HepG2 (cell line): ENCODE measurements at regions not wholly inside any gene's neighbourhood (a gene's known extent, or its start where the extent isn't known, plus 50 kb on each side); places are given as distances from the start of the nearest gene placed in this dataset.

Experiments
- BHLHE40 ChIP-seq: IDR thresholded peaks from 2 replicates; pipeline ENCODE4 v1.6.1; 2011; ENCODE audit warnings: low read length, improper control_type of control experiment
- EP300 ChIP-seq, 3 experiments: sonication (generic) in 1 of 3; formaldehyde crosslinking in 1 of 3; IDR thresholded peaks; 2 replicates each; pipeline versions ENCODE4 v1.5.1 to v1.6.1; 2011 to 2020; ENCODE audit warnings: low read depth in 2 of 3, low read length in 2 of 3, borderline replicate concordance in 1 of 3, improper control_type of control experiment in 1 of 3, mild to moderate bottlenecking in 1 of 3, missing genetic modification reagents in 1 of 3, moderate library complexity in 1 of 3
- PHF8 ChIP-seq: sonication (generic); formaldehyde crosslinking; IDR thresholded peaks from 2 replicates; pipeline ENCODE4 v1.5.0; 2020; ENCODE audit warnings: missing genetic modification reagents
- SETDB1 ChIP-seq: sonication (generic); formaldehyde crosslinking; IDR thresholded peaks from 2 replicates; pipeline ENCODE4 v1.5.1; 2020; ENCODE audit warnings: missing genetic modification reagents, mild to moderate bottlenecking, borderline replicate concordance
- SUZ12 ChIP-seq: fragments of 150-350 bp; IDR thresholded peaks from 2 replicates; pipeline ENCODE4 v1.6.1; 2014; ENCODE audit warnings: low read depth, low read length
- ZBTB21 ChIP-seq: sonication (generic); formaldehyde crosslinking; IDR thresholded peaks from 2 replicates; pipeline ENCODE4 v1.4.0; 2020; ENCODE audit warnings: missing genetic modification reagents
- TF ChIP-seq, protein P1 (sequence below): sonication (generic); formaldehyde crosslinking; IDR thresholded peaks from 2 replicates; pipeline ENCODE4 v1.4.0; 2020; ENCODE audit warnings: missing genetic modification reagents
- TF ChIP-seq, protein P2 (sequence below): sonication (generic); formaldehyde crosslinking; IDR thresholded peaks from 2 replicates; pipeline ENCODE4 v1.5.1; 2020; ENCODE audit warnings: mild to moderate bottlenecking, missing genetic modification reagents
- TF ChIP-seq, protein P3 (sequence below): IDR thresholded peaks from 2 replicates; pipeline ENCODE4 v1.6.1; 2016; ENCODE audit warnings: low read depth, missing genetic modification reagents, missing compliant biosample characterization
- TF ChIP-seq, protein P4 (sequence below): sonication (generic); formaldehyde crosslinking; conservative IDR thresholded peaks from 2 replicates; pipeline ENCODE4 v1.5.0; 2020; ENCODE audit warnings: missing genetic modification reagents

DNA sequence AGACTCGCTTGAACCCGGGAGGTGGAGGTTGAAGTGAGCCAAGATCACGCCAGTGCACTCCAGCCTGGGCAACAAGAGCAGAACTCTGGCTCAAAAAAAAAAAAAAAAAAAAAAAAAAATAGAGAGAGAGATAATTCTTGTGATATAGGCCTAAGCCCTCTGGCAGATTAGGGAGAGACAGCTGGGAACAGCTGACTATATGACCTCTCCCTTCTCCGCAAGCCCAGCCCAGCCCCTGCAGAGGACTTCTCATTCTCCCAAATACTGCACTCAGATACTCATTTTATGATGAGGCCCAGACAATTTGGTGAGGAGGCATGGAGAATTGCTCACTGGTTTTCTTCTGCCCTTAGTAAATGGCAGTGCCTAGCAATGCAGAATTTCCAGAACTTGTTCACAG lies 262.0 kb downstream of the HAUS1 start:
- TF ChIP-seq, protein P1, sequence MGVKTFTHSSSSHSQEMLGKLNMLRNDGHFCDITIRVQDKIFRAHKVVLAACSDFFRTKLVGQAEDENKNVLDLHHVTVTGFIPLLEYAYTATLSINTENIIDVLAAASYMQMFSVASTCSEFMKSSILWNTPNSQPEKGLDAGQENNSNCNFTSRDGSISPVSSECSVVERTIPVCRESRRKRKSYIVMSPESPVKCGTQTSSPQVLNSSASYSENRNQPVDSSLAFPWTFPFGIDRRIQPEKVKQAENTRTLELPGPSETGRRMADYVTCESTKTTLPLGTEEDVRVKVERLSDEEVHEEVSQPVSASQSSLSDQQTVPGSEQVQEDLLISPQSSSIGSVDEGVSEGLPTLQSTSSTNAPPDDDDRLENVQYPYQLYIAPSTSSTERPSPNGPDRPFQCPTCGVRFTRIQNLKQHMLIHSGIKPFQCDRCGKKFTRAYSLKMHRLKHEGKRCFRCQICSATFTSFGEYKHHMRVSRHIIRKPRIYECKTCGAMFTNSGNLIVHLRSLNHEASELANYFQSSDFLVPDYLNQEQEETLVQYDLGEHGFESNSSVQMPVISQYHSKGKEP (CRISPR knock-in tag): no peak
- TF ChIP-seq EP300 (IDR thresholded peaks at IDR 0.05; ENCODE audit: low read depth in 2 of 2, low read length in 2 of 2) (no peak), EP300 (CRISPR knock-in tag; IDR thresholded peaks at IDR 0.05; ENCODE audit: borderline replicate concordance) (no peak), PHF8 (CRISPR knock-in tag) (no peak), SUZ12 (no peak), ZBTB21 (CRISPR knock-in tag) (no peak), BHLHE40 (no peak), SETDB1 (no peak)
- TF ChIP-seq, protein P2, sequence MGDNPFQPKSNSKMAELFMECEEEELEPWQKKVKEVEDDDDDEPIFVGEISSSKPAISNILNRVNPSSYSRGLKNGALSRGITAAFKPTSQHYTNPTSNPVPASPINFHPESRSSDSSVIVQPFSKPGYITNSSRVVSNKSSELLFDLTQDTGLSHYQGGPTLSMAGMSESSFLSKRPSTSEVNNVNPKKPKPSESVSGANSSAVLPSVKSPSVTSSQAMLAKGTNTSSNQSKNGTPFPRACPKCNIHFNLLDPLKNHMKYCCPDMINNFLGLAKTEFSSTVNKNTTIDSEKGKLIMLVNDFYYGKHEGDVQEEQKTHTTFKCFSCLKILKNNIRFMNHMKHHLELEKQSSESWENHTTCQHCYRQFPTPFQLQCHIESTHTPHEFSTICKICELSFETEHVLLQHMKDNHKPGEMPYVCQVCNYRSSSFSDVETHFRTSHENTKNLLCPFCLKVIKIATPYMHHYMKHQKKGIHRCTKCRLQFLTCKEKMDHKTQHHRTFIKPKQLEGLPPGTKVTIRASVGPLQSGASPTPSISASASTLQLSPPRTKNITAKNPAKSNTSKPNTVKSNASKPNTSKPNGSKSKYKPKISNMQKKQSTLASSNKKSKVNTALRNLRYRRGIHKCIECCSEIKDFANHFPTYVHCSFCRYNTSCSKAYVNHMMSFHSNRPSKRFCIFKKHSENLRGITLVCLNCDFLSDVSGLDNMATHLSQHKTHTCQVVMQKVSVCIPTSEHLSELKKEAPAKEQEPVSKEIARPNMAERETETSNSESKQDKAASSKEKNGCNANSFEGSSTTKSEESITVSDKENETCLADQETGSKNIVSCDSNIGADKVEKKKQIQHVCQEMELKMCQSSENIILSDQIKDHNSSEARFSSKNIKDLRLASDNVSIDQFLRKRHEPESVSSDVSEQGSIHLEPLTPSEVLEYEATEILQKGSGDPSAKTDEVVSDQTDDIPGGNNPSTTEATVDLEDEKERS (CRISPR knock-in tag): no peak
- TF ChIP-seq, protein P3, sequence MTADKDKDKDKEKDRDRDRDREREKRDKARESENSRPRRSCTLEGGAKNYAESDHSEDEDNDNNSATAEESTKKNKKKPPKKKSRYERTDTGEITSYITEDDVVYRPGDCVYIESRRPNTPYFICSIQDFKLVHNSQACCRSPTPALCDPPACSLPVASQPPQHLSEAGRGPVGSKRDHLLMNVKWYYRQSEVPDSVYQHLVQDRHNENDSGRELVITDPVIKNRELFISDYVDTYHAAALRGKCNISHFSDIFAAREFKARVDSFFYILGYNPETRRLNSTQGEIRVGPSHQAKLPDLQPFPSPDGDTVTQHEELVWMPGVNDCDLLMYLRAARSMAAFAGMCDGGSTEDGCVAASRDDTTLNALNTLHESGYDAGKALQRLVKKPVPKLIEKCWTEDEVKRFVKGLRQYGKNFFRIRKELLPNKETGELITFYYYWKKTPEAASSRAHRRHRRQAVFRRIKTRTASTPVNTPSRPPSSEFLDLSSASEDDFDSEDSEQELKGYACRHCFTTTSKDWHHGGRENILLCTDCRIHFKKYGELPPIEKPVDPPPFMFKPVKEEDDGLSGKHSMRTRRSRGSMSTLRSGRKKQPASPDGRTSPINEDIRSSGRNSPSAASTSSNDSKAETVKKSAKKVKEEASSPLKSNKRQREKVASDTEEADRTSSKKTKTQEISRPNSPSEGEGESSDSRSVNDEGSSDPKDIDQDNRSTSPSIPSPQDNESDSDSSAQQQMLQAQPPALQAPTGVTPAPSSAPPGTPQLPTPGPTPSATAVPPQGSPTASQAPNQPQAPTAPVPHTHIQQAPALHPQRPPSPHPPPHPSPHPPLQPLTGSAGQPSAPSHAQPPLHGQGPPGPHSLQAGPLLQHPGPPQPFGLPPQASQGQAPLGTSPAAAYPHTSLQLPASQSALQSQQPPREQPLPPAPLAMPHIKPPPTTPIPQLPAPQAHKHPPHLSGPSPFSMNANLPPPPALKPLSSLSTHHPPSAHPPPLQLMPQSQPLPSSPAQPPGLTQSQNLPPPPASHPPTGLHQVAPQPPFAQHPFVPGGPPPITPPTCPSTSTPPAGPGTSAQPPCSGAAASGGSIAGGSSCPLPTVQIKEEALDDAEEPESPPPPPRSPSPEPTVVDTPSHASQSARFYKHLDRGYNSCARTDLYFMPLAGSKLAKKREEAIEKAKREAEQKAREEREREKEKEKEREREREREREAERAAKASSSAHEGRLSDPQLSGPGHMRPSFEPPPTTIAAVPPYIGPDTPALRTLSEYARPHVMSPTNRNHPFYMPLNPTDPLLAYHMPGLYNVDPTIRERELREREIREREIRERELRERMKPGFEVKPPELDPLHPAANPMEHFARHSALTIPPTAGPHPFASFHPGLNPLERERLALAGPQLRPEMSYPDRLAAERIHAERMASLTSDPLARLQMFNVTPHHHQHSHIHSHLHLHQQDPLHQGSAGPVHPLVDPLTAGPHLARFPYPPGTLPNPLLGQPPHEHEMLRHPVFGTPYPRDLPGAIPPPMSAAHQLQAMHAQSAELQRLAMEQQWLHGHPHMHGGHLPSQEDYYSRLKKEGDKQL (CRISPR knock-in tag): no peak
- TF ChIP-seq, protein P4, sequence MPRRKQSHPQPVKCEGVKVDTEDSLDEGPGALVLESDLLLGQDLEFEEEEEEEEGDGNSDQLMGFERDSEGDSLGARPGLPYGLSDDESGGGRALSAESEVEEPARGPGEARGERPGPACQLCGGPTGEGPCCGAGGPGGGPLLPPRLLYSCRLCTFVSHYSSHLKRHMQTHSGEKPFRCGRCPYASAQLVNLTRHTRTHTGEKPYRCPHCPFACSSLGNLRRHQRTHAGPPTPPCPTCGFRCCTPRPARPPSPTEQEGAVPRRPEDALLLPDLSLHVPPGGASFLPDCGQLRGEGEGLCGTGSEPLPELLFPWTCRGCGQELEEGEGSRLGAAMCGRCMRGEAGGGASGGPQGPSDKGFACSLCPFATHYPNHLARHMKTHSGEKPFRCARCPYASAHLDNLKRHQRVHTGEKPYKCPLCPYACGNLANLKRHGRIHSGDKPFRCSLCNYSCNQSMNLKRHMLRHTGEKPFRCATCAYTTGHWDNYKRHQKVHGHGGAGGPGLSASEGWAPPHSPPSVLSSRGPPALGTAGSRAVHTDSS (CRISPR knock-in tag): no peak
